Liver (tissue), 8 donors: ENCODE measurements at regions not wholly inside any gene's neighbourhood (a gene's known extent, or its start where the extent isn't known, plus 50 kb on each side); places are given as distances from the start of the nearest gene placed in this dataset.

ENCODE experiments used
- DNase-seq: peaks from one replicate; pipeline ENCODE4 v3.0.0-alpha.2; 2017; ENCODE audit warnings: low spot score
- H3K27ac ChIP-seq, 2 donors: one replicate each; pipeline ENCODE4 v1.7.0; 2013; ENCODE audit warnings: inconsistent platforms in 2 of 2, low read length in 2 of 2, control low read depth in 1 of 2, low read depth in 1 of 2, mild to moderate bottlenecking in 1 of 2
- H3K27me3 ChIP-seq, 4 donors: one replicate each; pipeline versions ENCODE4 v1.6.1 to v1.7.0; 2013; ENCODE audit warnings: low read length in 3 of 4, inconsistent platforms in 1 of 4, mild to moderate bottlenecking in 1 of 4, moderate library complexity in 1 of 4; ENCODE audit not compliant: control insufficient read depth in 4 of 4, insufficient read depth in 4 of 4
- H3K36me3 ChIP-seq, 4 donors: one replicate each; pipeline versions ENCODE4 v1.6.1 to v1.7.0; 2013; ENCODE audit warnings: low read length in 3 of 4, mild to moderate bottlenecking in 3 of 4, low read depth in 1 of 4, moderate library complexity in 1 of 4; ENCODE audit not compliant: control insufficient read depth in 4 of 4, insufficient read depth in 3 of 4
- H3K4me1 ChIP-seq, 4 donors: one replicate each; pipeline versions ENCODE4 v1.6.1 to v1.7.0; 2013; ENCODE audit warnings: low read length in 3 of 4, mild to moderate bottlenecking in 3 of 4, moderate library complexity in 1 of 4; ENCODE audit not compliant: control insufficient read depth in 4 of 4, insufficient read depth in 4 of 4
- H3K4me3 ChIP-seq, 3 donors: one replicate each; pipeline versions ENCODE4 v1.6.1 to v1.7.0; 2013; ENCODE audit warnings: low read length in 3 of 3, control low read depth in 1 of 3, low read depth in 1 of 3, mild to moderate bottlenecking in 1 of 3
- H3K9ac ChIP-seq, 2 donors: one replicate each; pipeline ENCODE4 v1.7.0; 2013; ENCODE audit warnings: low read length in 2 of 2, mild to moderate bottlenecking in 2 of 2, moderate library complexity in 2 of 2, control low read depth in 1 of 2, low read depth in 1 of 2
- H3K9me3 ChIP-seq, 4 donors: one replicate each; pipeline versions ENCODE4 v1.6.1 to v1.7.0; 2013; ENCODE audit warnings: low read length in 3 of 4; ENCODE audit not compliant: control insufficient read depth in 4 of 4
- ATF3 ChIP-seq: IDR thresholded peaks from 2 replicates; pipeline ENCODE4 v1.6.1; 2016; ENCODE audit warnings: antibody characterized with exemption
- CTCF ChIP-seq: fragments of 150-350 bp; IDR thresholded peaks from 2 replicates; pipeline ENCODE4 v1.5.1; 2017; ENCODE audit warnings: improper control_type of control experiment, low read depth, low read length; ENCODE audit not compliant: missing input control
- EGR1 ChIP-seq, 2 donors: IDR thresholded peaks; 2 replicates each; pipeline ENCODE4 v1.6.1; 2016 to 2018; ENCODE audit warnings: antibody characterized with exemption in 2 of 2, low read depth in 2 of 2
- FOXA1 ChIP-seq: IDR thresholded peaks from 2 replicates; pipeline ENCODE4 v1.6.1; 2016; ENCODE audit warnings: antibody characterized with exemption
- FOXA2 ChIP-seq: IDR thresholded peaks from 2 replicates; pipeline ENCODE4 v1.6.1; 2016; ENCODE audit warnings: antibody characterized with exemption
- GABPA ChIP-seq, 2 donors: IDR thresholded peaks in 1 of 2; conservative IDR thresholded peaks in 1 of 2; 2 replicates each; pipeline ENCODE4 v1.6.1; 2016; ENCODE audit warnings: antibody characterized with exemption in 2 of 2, mild to moderate bottlenecking in 1 of 2, moderate library complexity in 1 of 2
- HNF4A ChIP-seq, 2 donors: conservative IDR thresholded peaks; 2 replicates each; pipeline ENCODE4 v1.6.1; 2016; ENCODE audit warnings: antibody characterized with exemption in 2 of 2, mild to moderate bottlenecking in 2 of 2
- HNF4G ChIP-seq: IDR thresholded peaks from 2 replicates; pipeline ENCODE4 v1.6.1; 2016; ENCODE audit warnings: antibody characterized with exemption
- MAX ChIP-seq: IDR thresholded peaks from 2 replicates; pipeline ENCODE4 v1.6.1; 2016; ENCODE audit warnings: antibody characterized with exemption
- NR2F2 ChIP-seq: IDR thresholded peaks from 2 replicates; pipeline ENCODE4 v1.6.1; 2016; ENCODE audit warnings: antibody characterized with exemption
- RAD21 ChIP-seq, 2 donors: IDR thresholded peaks; 2 replicates each; pipeline ENCODE4 v1.6.1; 2016; ENCODE audit warnings: antibody characterized with exemption in 2 of 2, mild to moderate bottlenecking in 2 of 2
- SP1 ChIP-seq: IDR thresholded peaks from 2 replicates; pipeline ENCODE4 v1.6.1; 2018; ENCODE audit warnings: antibody characterized with exemption, mild to moderate bottlenecking
- TAF1 ChIP-seq: conservative IDR thresholded peaks from 2 replicates; pipeline ENCODE4 v1.6.1; 2016; ENCODE audit warnings: antibody characterized with exemption, mild to moderate bottlenecking
- YY1 ChIP-seq: IDR thresholded peaks from 2 replicates; pipeline ENCODE4 v1.6.1; 2016; ENCODE audit warnings: antibody characterized with exemption, mild to moderate bottlenecking
- ZBTB33 ChIP-seq: IDR thresholded peaks from 2 replicates; pipeline ENCODE4 v1.6.1; 2016; ENCODE audit warnings: antibody characterized with exemption
- WGBS: extraction: QIAGEN DNeasy Blood & Tissue Kit; methylation state at CpG from one replicate; pipeline ENCODE4 v1.1.7; 2013; 5-methylcytosine and 5-hydroxymethylcytosine counted together
- TF ChIP-seq, protein P1 (sequence below): IDR thresholded peaks from 2 replicates; pipeline ENCODE4 v1.6.1; 2016; ENCODE audit warnings: antibody characterized with exemption, mild to moderate bottlenecking
- donor health status: healthy.
- donor health status: healthy.
- donor health status: healthy.
- donor health status: healthy.
- donor health status: healthy.

- peaks cover 0 to 4% (median 0%) of the 10 kb centered on the region in 4 donors for H3K27me3 ChIP-seq
- H3K9me3 ChIP-seq = no peaks in the 10 kb centered on the region
- no peaks in the 10 kb centered on the region for H3K4me1 ChIP-seq
- no peak overlapping the region for H3K27ac ChIP-seq
- no peak for DNase-seq
- H3K9ac ChIP-seq = no peak overlapping the region
- WGBS = 82% methylated on average over 6 of the region's 6 CpGs
- no peaks in the 10 kb centered on the region for H3K36me3 ChIP-seq
- no peak for TF ChIP-seq YY1
- no peak for TF ChIP-seq CTCF
- no peak for TF ChIP-seq MAX
- TF ChIP-seq FOXA2 = no peak
- TF ChIP-seq RAD21 (IDR thresholded peaks at IDR 0.05) = no peak
- no peak for TF ChIP-seq NR2F2
- no peak for TF ChIP-seq HNF4G
- TF ChIP-seq GABPA (IDR thresholded peaks at IDR 0.05 in 1 of 2, conservative IDR thresholded peaks at IDR 0.05 in 1 of 2) = no peak
- no peak for TF ChIP-seq ZBTB33
- no peak overlapping the region for H3K4me3 ChIP-seq
Observed at GRCh38 chr20:57795342-57795697, 85.5 kb upstream of the PMEPA1 start.

DNA sequence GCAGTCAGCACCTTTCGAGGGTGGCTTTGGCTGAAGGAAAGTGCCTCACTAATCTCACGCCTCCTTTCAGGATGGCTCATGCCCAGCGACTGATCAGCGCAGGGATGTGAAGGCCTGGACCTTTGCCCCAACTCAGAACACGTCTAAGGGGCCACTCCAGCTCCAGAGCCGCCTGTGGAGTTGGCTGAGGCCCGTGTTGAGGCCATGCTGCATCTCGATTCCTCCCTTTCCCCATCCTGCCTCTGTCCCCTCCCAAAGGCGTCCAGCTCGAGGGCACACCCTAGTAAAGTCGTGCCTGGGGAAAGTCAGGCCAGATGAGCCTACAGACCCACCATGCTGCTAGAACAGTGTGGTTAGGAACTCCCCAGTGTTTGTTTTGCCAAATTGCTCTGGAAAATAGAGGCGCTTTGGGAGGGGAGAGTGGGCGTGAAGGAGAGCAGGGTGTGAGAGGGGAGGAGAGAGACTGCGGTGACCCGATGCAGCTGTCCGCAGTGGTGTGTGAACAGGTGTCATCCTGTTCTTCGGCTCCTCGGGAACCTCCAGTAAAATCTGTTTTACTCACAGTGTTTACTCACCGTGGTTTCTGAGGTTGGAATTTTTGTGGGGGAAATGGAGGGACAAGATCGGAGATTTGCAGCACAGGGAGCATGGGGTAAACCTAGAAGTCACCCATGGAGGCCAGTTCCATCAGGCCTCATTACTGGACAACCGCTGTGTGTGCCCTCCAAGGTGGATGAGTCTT, 85.0 kb upstream of the PMEPA1 start:
- Histone ChIP-seq H3K27ac (no peak overlapping the region), H3K9me3 (no peaks in the 10 kb centered on the region), H3K4me3 (no peak overlapping the region), H3K27me3 (peaks cover 0 to 4% (median 0%) of the 10 kb centered on the region in 4 donors), H3K4me1 (no peaks in the 10 kb centered on the region), H3K9ac (no peak overlapping the region), H3K36me3 (no peaks in the 10 kb centered on the region)
- TF ChIP-seq SP1 (no peak), ATF3 (no peak), FOXA1 (no peak), RAD21 (IDR thresholded peaks at IDR 0.05) (no peak), NR2F2 (no peak), YY1 (no peak), CTCF (no peak), FOXA2 (no peak), HNF4A (conservative IDR thresholded peaks at IDR 0.05) (no peak), EGR1 (IDR thresholded peaks at IDR 0.05; ENCODE audit: low read depth in 2 of 2) (no peak), TAF1 (no peak), HNF4G (no peak)
- TF ChIP-seq, protein P1, sequence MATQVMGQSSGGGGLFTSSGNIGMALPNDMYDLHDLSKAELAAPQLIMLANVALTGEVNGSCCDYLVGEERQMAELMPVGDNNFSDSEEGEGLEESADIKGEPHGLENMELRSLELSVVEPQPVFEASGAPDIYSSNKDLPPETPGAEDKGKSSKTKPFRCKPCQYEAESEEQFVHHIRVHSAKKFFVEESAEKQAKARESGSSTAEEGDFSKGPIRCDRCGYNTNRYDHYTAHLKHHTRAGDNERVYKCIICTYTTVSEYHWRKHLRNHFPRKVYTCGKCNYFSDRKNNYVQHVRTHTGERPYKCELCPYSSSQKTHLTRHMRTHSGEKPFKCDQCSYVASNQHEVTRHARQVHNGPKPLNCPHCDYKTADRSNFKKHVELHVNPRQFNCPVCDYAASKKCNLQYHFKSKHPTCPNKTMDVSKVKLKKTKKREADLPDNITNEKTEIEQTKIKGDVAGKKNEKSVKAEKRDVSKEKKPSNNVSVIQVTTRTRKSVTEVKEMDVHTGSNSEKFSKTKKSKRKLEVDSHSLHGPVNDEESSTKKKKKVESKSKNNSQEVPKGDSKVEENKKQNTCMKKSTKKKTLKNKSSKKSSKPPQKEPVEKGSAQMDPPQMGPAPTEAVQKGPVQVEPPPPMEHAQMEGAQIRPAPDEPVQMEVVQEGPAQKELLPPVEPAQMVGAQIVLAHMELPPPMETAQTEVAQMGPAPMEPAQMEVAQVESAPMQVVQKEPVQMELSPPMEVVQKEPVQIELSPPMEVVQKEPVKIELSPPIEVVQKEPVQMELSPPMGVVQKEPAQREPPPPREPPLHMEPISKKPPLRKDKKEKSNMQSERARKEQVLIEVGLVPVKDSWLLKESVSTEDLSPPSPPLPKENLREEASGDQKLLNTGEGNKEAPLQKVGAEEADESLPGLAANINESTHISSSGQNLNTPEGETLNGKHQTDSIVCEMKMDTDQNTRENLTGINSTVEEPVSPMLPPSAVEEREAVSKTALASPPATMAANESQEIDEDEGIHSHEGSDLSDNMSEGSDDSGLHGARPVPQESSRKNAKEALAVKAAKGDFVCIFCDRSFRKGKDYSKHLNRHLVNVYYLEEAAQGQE = no peak
- no peak for DNase-seq
- WGBS = 73% methylated on average over 21 of the region's 21 CpGs
